Hepatocyte (in vitro differentiated cells): ENCODE measurements at regions not wholly inside any gene's neighbourhood (a gene's known extent, or its start where the extent isn't known, plus 50 kb on each side); places are given as distances from the start of the nearest gene placed in this dataset.

Source experiments
- CTCF ChIP-seq: fragments of 200-600 bp; sonication (generic); IDR thresholded peaks from 2 replicates; pipeline ENCODE4 v1.5.1; 2016; ENCODE audit warnings: antibody characterized with exemption, mild to moderate bottlenecking; ENCODE audit not compliant: poor library complexity
- EZH2 ChIP-seq: fragments of 200-600 bp; sonication (generic); IDR thresholded peaks from 2 replicates; pipeline ENCODE4 v1.6.1; 2016; ENCODE audit warnings: antibody characterized with exemption, mild to moderate bottlenecking, borderline replicate concordance
- EZH2phosphoT487 ChIP-seq: fragments of 200-600 bp; sonication (generic); IDR thresholded peaks from one replicate; pipeline ENCODE4 v1.6.1; 2018; ENCODE audit warnings: antibody characterized with exemption, mild to moderate bottlenecking, low read depth, moderate library complexity; ENCODE audit not compliant: unreplicated experiment, severe bottlenecking

- TF ChIP-seq EZH2 (no peak), CTCF (no peak), EZH2phosphoT487 (no peak)
Observed at GRCh38 chr7:25594122-25594521, 365.8 kb upstream of the NPVF start.
